ENCODE measurements at regions not wholly inside any gene's neighbourhood (a gene's known extent, or its start where the extent isn't known, plus 50 kb on each side); places are given as distances from the start of the nearest gene placed in this dataset.

GRCh38 chr22:49362211-49362839 lies 465.3 kb downstream of the BRD1 start:
- H3K9me3 ChIP-seq (replicated peaks; ENCODE audit: insufficient read depth, low read length), result no peaks in the 10 kb centered on the region; the same call in 1 of the 2 replicates
- H3K9ac ChIP-seq (ENCODE audit: low read length), result no peak overlapping the region
- no peaks in the 10 kb centered on the region for H3K27me3 ChIP-seq (replicated peaks; ENCODE audit: insufficient read depth, low read length)
- no peak for TF ChIP-seq CTCF (IDR thresholded peaks at IDR 0.05; ENCODE audit: low read length)
- no peak for TF ChIP-seq EZH2phosphoT487 (IDR thresholded peaks at IDR 0.05; ENCODE audit: low read length)
- no peak for TF ChIP-seq EZH2 (optimal IDR thresholded peaks at IDR 0.05; ENCODE audit: low read depth, low read length)
- no peak overlapping the region for H3K4me2 ChIP-seq (ENCODE audit: low read depth, low read length)
- no peak for DNase-seq
- H3K4me3 ChIP-seq (ENCODE audit: low read length), result no peak overlapping the region
- no peaks in the 10 kb centered on the region for H4K20me1 ChIP-seq (ENCODE audit: insufficient read depth, low read length)
- no peak overlapping the region for H2AFZ ChIP-seq (ENCODE audit: low read length)
- H3F3A ChIP-seq (ENCODE audit: insufficient read depth, low read length), result no peaks in the 10 kb centered on the region; the same call in 1 of the 2 replicates
- no peaks in the 10 kb centered on the region for H3K9me2 ChIP-seq (replicated peaks; ENCODE audit: insufficient read depth, low read length)
- H3K36me3 ChIP-seq (replicated peaks; ENCODE audit: insufficient read depth, low read length), result no peaks in the 10 kb centered on the region
- H3K4me1 ChIP-seq (ENCODE audit: low read length), result peaks cover 23% of the 10 kb centered on the region
- no peaks in the 10 kb centered on the region for H3K79me2 ChIP-seq (ENCODE audit: low read length)
- H3K27ac ChIP-seq (ENCODE audit: low read length), result no peak overlapping the region

- Histone ChIP-seq H3K27me3 (replicated peaks; ENCODE audit: insufficient read depth, low read length) (no peaks in the 10 kb centered on the region), H3F3A (ENCODE audit: insufficient read depth, low read length) (no peaks in the 10 kb centered on the region; the same call in 1 of the 2 replicates), H3K36me3 (replicated peaks; ENCODE audit: insufficient read depth, low read length) (no peaks in the 10 kb centered on the region), H3K9me3 (replicated peaks; ENCODE audit: insufficient read depth, low read length) (no peaks in the 10 kb centered on the region; the same call in 1 of the 2 replicates), H3K79me2 (ENCODE audit: low read length) (no peaks in the 10 kb centered on the region), H3K4me3 (ENCODE audit: low read length) (no peak overlapping the region), H2AFZ (ENCODE audit: low read length) (no peak overlapping the region), H4K20me1 (ENCODE audit: insufficient read depth, low read length) (no peaks in the 10 kb centered on the region), H3K9ac (ENCODE audit: low read length) (no peak overlapping the region), H3K4me2 (ENCODE audit: low read depth, low read length) (peak overlapping the region; percentile 17; the same call in 1 of the 2 replicates), H3K27ac (ENCODE audit: low read length) (peak overlapping the region; percentile 44), H3K4me1 (ENCODE audit: low read length) (peaks cover 23% of the 10 kb centered on the region), H3K9me2 (replicated peaks; ENCODE audit: insufficient read depth, low read length) (no peaks in the 10 kb centered on the region)
- TF ChIP-seq EZH2phosphoT487 (IDR thresholded peaks at IDR 0.05; ENCODE audit: low read length), result no peak
- no peak for TF ChIP-seq EZH2 (optimal IDR thresholded peaks at IDR 0.05; ENCODE audit: low read depth, low read length)
- no peak for TF ChIP-seq CTCF (IDR thresholded peaks at IDR 0.05; ENCODE audit: low read length)
- no peak for DNase-seq
Measured at GRCh38 chr22:49361164-49361563, 466.5 kb downstream of the BRD1 start.

- no peak for TF ChIP-seq EZH2 (optimal IDR thresholded peaks at IDR 0.05; ENCODE audit: low read depth, low read length)
- no peak for TF ChIP-seq EZH2phosphoT487 (IDR thresholded peaks at IDR 0.05; ENCODE audit: low read length)
- no peak for TF ChIP-seq CTCF (IDR thresholded peaks at IDR 0.05; ENCODE audit: low read length)
- Histone ChIP-seq H3F3A (ENCODE audit: insufficient read depth, low read length) (no peaks in the 10 kb centered on the region; the same call in 1 of the 2 replicates), H4K20me1 (ENCODE audit: insufficient read depth, low read length) (no peaks in the 10 kb centered on the region), H3K4me2 (ENCODE audit: low read depth, low read length) (peak overlapping the region; percentile 17; the same call in 1 of the 2 replicates), H3K9me2 (replicated peaks; ENCODE audit: insufficient read depth, low read length) (no peaks in the 10 kb centered on the region), H3K36me3 (replicated peaks; ENCODE audit: insufficient read depth, low read length) (no peaks in the 10 kb centered on the region), H3K4me3 (ENCODE audit: low read length) (no peak overlapping the region), H3K9ac (ENCODE audit: low read length) (no peak overlapping the region), H3K9me3 (replicated peaks; ENCODE audit: insufficient read depth, low read length) (no peaks in the 10 kb centered on the region; the same call in 1 of the 2 replicates), H3K4me1 (ENCODE audit: low read length) (peaks cover 23% of the 10 kb centered on the region), H3K27ac (ENCODE audit: low read length) (peak overlapping the region; percentile 44; the same call in 1 of the 2 replicates), H3K27me3 (replicated peaks; ENCODE audit: insufficient read depth, low read length) (no peaks in the 10 kb centered on the region; the same call in 1 of the 2 replicates), H2AFZ (ENCODE audit: low read length) (no peak overlapping the region), H3K79me2 (ENCODE audit: low read length) (no peaks in the 10 kb centered on the region)
- peak; percentile 83 for DNase-seq
Measured at GRCh38 chr22:49360746-49361145, 466.9 kb downstream of the BRD1 start.

Data from MM.1S (cell line).